ENCODE measurements at regions not wholly inside any gene's neighbourhood (a gene's known extent, or its start where the extent isn't known, plus 50 kb on each side); places are given as distances from the start of the nearest gene placed in this dataset.

- Mint-ChIP-seq H3K27ac (no peak overlapping the region), H3K27me3 (no peaks in the 10 kb centered on the region), H3K36me3 (ENCODE audit: low read depth) (no peaks in the 10 kb centered on the region), H3K4me3 (no peak overlapping the region), H3K4me1 (ENCODE audit: low read depth) (no peaks in the 10 kb centered on the region), H3K9me3 (no peaks in the 10 kb centered on the region)
- TF ChIP-seq CTCF (IDR thresholded peaks at IDR 0.05): no peak
- ATAC-seq (no peak), DNase-seq (no peak)
- intact Hi-C loops (cut with micrococcal nuclease): no loop called here
- ChIA-PET POLR2A (no interaction called here), CTCF (no interaction called here)
Measured at GRCh38 chrX:45381366-45381765, 180.7 kb upstream of the DIPK2B start.

GRCh38 chrX:45379236-45379635, 178.6 kb upstream of the DIPK2B start:
- intact Hi-C loops (cut with micrococcal nuclease): no loop called here

GRCh38 chrX:45372151-45372550, 171.5 kb upstream of the DIPK2B start:
- no peak for TF ChIP-seq CTCF (IDR thresholded peaks at IDR 0.05)
- Mint-ChIP-seq H3K36me3 (ENCODE audit: low read depth) (no peaks in the 10 kb centered on the region), H3K27me3 (peaks cover 2% of the 10 kb centered on the region), H3K9me3 (peaks cover 10% of the 10 kb centered on the region), H3K4me3 (no peak overlapping the region), H3K27ac (no peak overlapping the region), H3K4me1 (ENCODE audit: low read depth) (no peaks in the 10 kb centered on the region)
- DNase-seq (no peak), ATAC-seq (no peak)
- intact Hi-C loops (cut with micrococcal nuclease): no loop called here
- ChIA-PET POLR2A (no interaction called here), CTCF (no interaction called here)

More at GRCh38 chrX:45379236-45379635, 178.6 kb upstream of the DIPK2B start:
- Mint-ChIP-seq H3K4me1 (ENCODE audit: low read depth) (no peaks in the 10 kb centered on the region), H3K27me3 (peaks cover 2% of the 10 kb centered on the region), H3K9me3 (no peaks in the 10 kb centered on the region), H3K4me3 (no peak overlapping the region), H3K27ac (no peak overlapping the region), H3K36me3 (ENCODE audit: low read depth) (no peaks in the 10 kb centered on the region)
- ChIA-PET CTCF (no interaction called here), POLR2A (no interaction called here)
- no peak for ATAC-seq
- DNase-seq: no peak
- TF ChIP-seq CTCF (IDR thresholded peaks at IDR 0.05): no peak

GRCh38 chrX:45368705-45369104, 168.0 kb upstream of the DIPK2B start:
- H3K27me3 Mint-ChIP-seq: peaks cover 3% of the 10 kb centered on the region
- no peak for TF ChIP-seq CTCF (IDR thresholded peaks at IDR 0.05)
- DNase-seq (no peak), ATAC-seq (no peak)
- H3K36me3 Mint-ChIP-seq (ENCODE audit: low read depth): no peaks in the 10 kb centered on the region
- POLR2A ChIA-PET: no interaction called here
- CTCF ChIA-PET: no interaction called here
- intact Hi-C loops (cut with micrococcal nuclease): no loop called here
- H3K27ac Mint-ChIP-seq: no peak overlapping the region
- H3K4me3 Mint-ChIP-seq: no peak overlapping the region
- H3K4me1 Mint-ChIP-seq (ENCODE audit: low read depth): no peaks in the 10 kb centered on the region
- peaks cover 7% of the 10 kb centered on the region for H3K9me3 Mint-ChIP-seq

GRCh38 chrX:45363596-45363995, 162.9 kb upstream of the DIPK2B start:
- peaks cover 3% of the 10 kb centered on the region for H3K27me3 Mint-ChIP-seq
- DNase-seq: no peak
- intact Hi-C loops (cut with micrococcal nuclease): no loop called here
- H3K4me1 Mint-ChIP-seq (ENCODE audit: low read depth): no peaks in the 10 kb centered on the region
- no peaks in the 10 kb centered on the region for H3K36me3 Mint-ChIP-seq (ENCODE audit: low read depth)
- no peak for ATAC-seq
- TF ChIP-seq CTCF (IDR thresholded peaks at IDR 0.05): no peak
- H3K27ac Mint-ChIP-seq: no peak overlapping the region
- no peak overlapping the region for H3K4me3 Mint-ChIP-seq
- CTCF ChIA-PET: no interaction called here
- POLR2A ChIA-PET: no interaction called here
- H3K9me3 Mint-ChIP-seq: peaks cover 7% of the 10 kb centered on the region
